Body of pancreas (tissue), 4 donors: ENCODE measurements at regions not wholly inside any gene's neighbourhood (a gene's known extent, or its start where the extent isn't known, plus 50 kb on each side); places are given as distances from the start of the nearest gene placed in this dataset.

Experiments used
- POLR2A ChIP-seq, 3 donors: fragments of 450-650 bp; IDR thresholded peaks; one replicate each; pipeline ENCODE4 v1.6.1; 2016; ENCODE audit warnings: antibody characterized with exemption in 3 of 3, mild to moderate bottlenecking in 2 of 3
- TF ChIP-seq, protein P1 (sequence below), 7 experiments: fragments of 450-650 bp in 4 of 7; fragments of 200-600 bp in 3 of 7; sonication (generic) in 3 of 7; IDR thresholded peaks; one replicate each; pipeline ENCODE4 v1.5.1; 2016 to 2019; ENCODE audit warnings: antibody characterized with exemption in 7 of 7

DNA sequence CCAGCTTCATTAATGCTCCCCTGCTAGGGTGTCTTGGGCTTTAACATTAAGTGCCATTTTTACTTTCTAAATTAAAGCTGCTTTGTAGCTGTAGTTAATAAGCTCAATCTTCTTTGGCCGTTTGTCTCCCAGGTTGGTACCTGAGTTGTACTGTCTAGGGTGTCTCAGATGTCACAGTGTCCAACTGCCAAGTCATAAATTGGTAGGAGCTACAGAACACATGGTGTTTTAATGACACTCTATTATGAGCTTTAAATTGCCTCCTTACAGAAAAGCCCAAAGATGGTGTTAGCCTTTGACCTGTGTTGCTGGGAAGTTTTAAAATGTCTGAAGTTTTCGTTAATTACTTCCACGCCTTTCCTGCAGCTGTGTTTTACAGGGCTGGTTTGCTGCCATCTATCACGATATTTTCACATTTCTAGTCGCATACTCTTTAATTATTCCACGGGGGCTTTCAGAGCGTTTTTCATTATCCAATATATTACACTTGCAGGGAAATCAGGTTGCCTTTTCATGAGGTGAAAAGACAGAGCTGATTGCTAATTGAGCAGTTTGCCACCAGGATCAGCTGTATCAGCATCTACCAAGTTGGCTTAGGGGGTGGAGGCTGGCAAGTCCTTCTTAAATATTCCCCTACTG is 247.8 kb upstream of the PLPP4 start:
- TF ChIP-seq, protein P1, sequence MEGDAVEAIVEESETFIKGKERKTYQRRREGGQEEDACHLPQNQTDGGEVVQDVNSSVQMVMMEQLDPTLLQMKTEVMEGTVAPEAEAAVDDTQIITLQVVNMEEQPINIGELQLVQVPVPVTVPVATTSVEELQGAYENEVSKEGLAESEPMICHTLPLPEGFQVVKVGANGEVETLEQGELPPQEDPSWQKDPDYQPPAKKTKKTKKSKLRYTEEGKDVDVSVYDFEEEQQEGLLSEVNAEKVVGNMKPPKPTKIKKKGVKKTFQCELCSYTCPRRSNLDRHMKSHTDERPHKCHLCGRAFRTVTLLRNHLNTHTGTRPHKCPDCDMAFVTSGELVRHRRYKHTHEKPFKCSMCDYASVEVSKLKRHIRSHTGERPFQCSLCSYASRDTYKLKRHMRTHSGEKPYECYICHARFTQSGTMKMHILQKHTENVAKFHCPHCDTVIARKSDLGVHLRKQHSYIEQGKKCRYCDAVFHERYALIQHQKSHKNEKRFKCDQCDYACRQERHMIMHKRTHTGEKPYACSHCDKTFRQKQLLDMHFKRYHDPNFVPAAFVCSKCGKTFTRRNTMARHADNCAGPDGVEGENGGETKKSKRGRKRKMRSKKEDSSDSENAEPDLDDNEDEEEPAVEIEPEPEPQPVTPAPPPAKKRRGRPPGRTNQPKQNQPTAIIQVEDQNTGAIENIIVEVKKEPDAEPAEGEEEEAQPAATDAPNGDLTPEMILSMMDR (IDR thresholded peaks at IDR 0.05): no peak
- no peak for TF ChIP-seq POLR2A (IDR thresholded peaks at IDR 0.05)
